ENCODE measurements at regions not wholly inside any gene's neighbourhood (a gene's known extent, or its start where the extent isn't known, plus 50 kb on each side); places are given as distances from the start of the nearest gene placed in this dataset.
"Not testable (repeated sequence)": the region's sequence is repeated elsewhere in the genome, so short reads cannot be mapped to it uniquely, and the experiment has no call there.

DNA sequence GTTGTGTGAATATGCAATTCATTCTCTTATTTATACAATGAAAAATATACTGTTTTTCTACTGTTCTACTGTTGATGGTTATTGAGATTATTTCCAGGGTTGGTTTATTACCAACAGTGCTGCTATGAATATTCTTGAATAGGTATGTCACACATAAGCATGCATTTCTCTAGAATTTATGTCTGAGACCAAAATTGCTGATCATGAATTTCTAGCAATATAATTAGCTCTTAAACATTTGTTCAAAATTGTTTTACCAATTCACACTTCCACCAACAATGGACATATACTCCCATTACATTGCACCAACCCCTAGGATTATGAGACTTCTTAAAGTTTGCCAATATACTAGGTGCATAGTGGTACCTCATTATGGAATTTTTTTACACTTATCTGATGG, 164.1 kb upstream of the KCNQ5 start:
- DNase-seq: no peak

DNA sequence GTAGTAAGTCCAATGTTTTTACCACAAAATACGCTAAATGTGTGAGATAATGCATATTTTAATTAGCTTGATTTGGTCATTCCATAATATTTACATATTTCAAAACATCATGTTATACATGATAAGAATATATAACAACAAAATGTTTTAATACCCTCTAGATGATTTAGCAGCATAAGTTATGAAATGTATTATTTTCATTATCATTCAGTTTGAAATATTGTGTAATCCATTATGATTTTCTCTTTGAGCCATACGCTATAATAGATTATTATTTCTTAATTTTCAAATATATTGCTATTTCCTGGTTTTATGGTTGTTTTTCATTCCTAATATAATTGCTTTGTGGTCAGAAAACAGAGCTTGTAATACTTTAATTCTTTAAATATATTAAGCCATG, 163.3 kb upstream of the KCNQ5 start:
- DNase-seq: no peak

- no peak for DNase-seq
Observed at GRCh38 chr6:72461144-72461543, 160.7 kb upstream of the KCNQ5 start.

DNA sequence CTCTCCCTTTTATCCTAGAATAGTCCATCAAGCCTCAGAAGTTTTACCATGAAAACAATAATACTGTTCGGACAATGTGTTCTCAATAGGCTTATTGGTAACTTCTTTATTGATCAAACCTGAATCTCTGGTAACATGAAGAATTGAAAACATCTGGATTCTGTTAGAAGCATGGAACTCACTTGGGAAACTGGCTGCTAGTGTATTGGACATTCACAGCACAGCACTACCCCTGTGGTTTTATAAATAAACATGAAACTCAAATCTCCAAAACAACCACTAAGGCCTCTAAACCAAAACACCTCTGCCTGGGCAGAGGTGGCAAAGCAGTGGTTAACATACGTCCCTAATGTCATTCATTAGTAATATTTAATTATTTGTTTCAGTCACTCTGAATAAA, 157.6 kb upstream of the KCNQ5 start:
- DNase-seq: no peak

- no peak for DNase-seq
Observed at GRCh38 chr6:72464791-72465691, 156.8 kb upstream of the KCNQ5 start.

DNA sequence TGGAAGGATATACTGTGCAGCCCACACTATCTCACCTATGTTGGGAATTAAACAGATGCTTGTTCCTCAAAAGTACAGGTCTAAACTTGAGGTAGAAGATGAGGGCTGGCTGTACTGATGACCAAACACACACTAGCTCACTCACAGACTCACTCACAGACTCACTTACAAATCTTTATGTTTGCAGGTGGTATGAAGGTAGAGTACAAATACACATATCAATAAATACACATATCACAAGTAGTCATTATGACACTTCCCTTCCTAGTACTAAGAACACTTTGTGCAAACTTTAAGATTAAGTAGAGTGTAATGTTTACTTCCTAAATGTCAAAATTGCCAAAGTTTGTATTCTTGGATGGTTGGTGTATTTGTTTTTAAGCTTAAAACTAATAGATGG, 155.4 kb upstream of the KCNQ5 start:
- no peak for DNase-seq

- DNase-seq: no peak
Observed at GRCh38 chr6:72466971-72467566, 154.8 kb upstream of the KCNQ5 start.

DNA sequence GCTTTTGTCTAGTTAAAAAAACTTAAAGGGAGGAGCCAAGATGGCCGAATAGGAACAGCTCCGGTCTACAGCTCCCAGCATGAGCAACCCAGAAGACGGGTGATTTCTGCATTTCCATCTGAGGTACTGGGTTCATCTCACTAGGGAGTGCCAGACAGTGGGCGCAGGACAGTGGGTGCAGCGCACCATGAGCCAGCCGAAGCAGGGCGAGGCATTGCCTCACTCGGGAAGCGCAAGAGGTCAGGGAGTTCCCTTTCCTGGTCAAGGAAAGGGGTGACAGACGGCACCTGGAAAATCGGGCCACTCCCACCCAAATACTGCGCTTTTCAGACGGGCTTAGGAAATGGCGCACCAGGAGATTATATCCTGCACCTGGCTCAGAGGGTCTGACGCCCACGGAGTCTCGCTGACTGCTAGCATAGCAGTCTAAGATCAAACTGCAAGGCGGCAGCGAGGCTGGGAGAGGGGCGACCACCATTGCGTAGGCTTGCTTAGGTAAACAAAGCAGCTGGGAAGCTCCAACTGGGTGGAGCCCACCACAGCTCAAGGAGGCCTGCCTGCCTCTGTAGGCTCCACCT, 152.4 kb upstream of the KCNQ5 start:
- not testable (repeated sequence) for DNase-seq

GRCh38 chr6:72476051-72476450, 145.8 kb upstream of the KCNQ5 start:
- DNase-seq: no peak

DNA sequence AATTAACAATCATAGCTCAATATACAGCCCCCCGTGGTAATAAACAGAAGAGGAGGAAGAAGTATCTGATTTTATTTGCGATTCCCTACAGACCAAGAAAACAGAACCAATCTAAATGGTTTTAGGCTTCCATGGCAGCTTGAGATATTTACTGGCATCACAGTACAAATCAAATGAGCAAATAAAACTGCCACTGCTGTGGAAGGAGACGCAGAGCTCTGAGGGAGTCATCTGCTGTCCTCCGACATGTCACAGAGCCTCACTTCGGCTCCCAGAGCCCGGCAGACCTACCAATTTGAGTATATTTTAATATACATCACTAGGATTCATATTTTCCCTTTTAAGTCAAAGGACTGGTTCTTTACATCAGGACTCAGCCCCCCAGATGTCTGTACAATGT, 145.2 kb upstream of the KCNQ5 start:
- DNase-seq: no peak

GRCh38 chr6:72495441-72495840, 126.4 kb upstream of the KCNQ5 start:
- DNase-seq: no peak

- no peak for DNase-seq
Observed at GRCh38 chr6:72497186-72497585, 124.7 kb upstream of the KCNQ5 start.

DNA sequence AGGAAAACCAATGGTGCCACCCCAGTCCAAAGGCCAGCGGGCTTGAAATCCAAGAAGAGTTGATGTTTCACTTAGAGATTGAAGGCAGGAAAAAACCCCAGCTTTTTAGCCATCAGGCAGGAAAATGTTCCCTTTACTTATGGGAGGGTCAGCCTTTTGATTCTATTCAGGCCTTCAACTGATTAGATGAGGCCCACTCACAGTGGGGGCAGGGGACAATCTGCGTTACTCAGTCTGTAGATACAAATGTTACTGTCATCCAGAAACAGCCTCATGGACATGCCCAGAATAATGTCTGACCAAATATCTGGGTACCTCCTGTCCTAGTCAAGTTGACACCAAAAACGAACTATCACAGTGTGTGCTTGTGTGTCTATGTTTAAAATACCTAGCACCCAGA, 121.2 kb upstream of the KCNQ5 start:
- DNase-seq: no peak

DNA sequence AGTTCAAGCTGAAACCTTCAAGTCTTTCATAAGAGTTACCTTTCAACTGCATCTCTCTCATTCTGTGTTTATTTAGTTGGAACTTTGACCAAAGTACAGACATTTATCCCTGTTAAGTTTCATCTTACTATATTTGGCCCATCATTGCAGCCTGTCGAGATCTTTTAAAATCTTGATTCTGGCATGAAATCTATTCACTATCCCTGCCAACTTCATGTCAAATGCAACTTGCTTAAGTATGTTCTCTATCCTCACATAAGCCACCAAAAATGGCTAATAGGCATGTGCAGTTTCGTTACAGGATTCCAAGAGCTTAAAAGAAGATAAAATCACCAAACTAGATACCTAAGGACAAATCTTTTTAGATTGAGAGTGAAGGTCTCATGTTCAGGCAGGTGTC, 117.5 kb upstream of the KCNQ5 start:
- no peak for DNase-seq

GRCh38 chr6:72505446-72505845, 116.4 kb upstream of the KCNQ5 start:
- no peak for DNase-seq

DNA sequence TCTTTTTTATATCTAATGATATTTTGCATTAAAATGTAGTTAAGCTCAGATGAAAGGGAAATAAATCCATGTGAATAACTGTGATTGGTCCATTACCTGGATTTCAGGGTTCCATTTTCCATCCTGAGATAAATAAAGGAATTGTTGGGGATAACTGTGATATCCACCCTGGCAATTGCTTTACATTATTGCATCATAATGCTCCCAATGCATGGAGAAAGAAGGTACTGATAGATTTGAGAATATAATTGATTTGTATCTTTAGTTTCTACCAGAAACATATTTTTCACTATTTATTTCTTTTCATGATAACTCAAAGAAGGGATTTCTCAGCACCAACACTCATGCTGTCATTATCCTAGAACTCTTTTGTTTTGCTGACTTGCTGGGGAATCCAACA, 102.0 kb upstream of the KCNQ5 start:
- no peak for DNase-seq

DNA sequence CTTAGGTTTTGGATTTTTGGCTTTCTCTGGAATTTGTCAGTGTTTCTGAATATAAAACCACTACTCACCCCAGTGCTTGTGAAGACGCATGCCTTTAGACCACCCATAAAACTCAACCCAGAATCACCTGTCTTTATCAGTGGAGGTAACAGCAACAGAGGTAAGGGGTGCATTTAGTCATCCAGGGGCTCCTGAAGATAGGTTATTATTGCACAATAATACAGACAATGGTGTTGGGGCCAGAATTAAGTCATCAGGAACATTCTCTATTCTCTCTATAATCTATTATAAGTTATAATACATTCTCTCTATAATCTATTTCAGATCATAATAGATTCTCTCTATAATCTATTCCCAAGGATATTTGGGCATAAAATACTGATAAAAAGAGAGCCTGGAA, 100.2 kb upstream of the KCNQ5 start:
- no peak for DNase-seq

DNA sequence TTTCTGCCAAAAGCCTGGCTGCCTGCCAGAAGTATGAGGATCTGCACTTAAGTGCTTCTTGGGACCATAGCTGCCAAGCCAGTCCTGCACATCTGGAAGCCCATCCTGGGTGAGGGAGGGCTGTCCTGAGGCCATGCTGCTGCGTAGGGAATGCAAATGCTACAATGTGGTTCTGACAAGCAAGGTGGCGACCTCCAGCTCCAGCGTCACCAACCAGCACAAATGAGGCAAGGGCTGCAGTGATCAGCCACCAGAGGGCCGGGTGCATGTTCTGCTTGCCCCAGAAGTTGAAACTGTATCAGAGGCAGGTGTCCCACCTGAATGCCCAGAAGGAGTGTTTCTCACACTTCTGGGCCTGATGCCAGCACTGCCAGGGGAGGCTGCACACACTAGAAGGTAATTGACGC, 99.1 kb upstream of the KCNQ5 start:
- peak; percentile 38 for DNase-seq

DNA sequence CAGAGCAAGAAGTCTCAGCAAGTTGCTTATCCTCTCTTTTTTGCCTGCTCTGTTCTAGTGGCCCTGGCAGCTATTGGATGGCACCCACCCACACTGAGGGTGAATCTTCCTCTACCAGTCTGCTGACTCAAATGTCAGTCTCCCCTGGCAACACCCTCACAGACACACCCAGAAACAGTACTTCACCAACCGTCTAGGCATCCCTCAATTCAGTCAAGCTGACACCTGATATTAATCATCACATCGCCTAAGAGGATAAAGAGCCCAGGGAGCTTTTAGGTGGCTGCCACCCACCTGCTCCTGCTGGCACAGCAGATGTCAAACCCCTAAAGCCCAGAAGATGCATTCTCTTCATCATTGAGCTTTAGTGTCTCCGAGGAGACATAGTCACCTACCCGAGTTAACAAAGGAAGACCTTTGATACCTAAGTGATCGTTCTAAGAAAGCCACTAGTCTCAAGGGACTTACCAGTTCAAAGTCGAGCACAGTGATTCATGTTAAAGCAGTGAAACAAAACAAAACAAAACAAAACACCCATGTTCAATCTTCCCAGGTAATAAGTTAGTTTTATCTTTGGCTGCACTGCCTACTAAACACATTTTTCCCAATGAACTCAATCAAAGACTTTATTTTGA, 97.7 kb upstream of the KCNQ5 start:
- DNase-seq: no peak

DNA sequence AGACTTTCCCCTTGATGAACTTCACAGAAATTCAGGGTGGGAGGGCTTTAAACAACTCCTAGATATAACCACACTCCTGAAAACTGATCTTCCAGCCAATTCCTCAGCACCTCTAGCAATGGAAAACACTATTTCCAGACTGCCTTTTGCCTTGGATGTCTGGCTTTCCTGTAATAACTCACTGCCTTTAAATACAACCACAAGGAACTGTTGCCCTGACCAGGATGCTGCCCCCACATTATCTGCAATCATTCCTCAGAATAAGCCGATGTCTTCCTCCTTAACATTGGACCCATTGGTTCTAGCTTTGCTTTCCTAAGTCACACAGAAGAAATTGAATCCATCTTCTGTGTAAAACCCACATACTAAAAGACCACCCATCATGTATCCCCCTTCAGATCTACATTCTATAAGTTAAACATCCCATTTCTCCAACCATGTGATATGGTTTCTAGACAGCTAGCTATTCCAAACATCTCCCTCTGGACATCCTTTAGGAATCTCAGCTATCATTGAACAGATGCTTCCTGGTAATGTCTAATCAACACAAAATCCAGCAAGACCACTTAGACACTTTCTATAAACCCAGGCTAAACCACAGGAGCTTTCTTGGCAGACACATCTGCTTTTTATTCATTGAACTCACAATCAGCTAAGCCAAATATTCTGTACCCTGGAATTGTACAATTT, 95.9 kb upstream of the KCNQ5 start:
- no peak for DNase-seq

DNA sequence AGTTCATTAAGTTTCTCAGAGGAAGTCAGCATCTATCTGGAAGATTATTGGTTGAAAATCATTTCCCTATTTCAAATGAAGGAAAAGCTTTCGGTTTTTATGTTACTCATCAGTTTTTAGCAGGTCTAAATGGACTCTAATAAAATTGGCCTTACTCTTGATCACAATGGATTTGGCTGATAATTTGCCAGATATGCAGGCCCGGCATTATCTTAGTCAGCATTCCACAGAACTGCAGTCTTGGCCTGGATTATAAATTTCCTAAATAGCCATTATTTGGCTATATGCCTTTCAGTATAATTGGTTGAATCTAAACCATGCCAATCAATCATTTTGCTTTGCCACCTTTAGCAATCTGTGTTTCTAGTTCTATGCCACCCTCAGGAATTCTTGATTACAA, 91.7 kb upstream of the KCNQ5 start:
- no peak for DNase-seq

- no peak for DNase-seq
Observed at GRCh38 chr6:72530750-72531149, 91.1 kb upstream of the KCNQ5 start.

DNA sequence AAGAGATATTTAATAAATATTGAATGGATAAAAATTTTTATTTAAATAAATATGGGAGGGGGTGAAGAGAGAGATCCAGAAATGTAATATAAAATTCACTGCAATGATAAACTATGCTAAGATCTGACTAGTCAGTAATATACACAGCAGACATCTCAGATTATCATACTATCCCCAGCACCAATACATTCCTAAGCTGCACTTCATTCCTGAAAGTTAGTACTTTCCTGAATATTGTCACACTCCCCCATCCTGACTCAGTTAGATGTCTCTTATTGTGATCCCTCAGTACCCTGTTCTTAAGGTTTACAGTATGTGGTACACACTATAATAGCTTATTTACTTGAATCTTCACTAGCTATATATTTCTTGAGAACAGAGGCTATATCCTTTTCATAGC, 88.3 kb upstream of the KCNQ5 start:
- DNase-seq: no peak
